Kasumi-1 (cell line): ENCODE measurements at regions not wholly inside any gene's neighbourhood (a gene's known extent, or its start where the extent isn't known, plus 50 kb on each side); places are given as distances from the start of the nearest gene placed in this dataset.
"Not testable (repeated sequence)": the region's sequence is repeated elsewhere in the genome, so short reads cannot be mapped to it uniquely, and the experiment has no call there.

ENCODE experiments used
- DNase-seq, 2 experiments: peaks; one replicate each; lab custom pipeline; 2025; lab: John Stamatoyannopoulos, UW

DNA sequence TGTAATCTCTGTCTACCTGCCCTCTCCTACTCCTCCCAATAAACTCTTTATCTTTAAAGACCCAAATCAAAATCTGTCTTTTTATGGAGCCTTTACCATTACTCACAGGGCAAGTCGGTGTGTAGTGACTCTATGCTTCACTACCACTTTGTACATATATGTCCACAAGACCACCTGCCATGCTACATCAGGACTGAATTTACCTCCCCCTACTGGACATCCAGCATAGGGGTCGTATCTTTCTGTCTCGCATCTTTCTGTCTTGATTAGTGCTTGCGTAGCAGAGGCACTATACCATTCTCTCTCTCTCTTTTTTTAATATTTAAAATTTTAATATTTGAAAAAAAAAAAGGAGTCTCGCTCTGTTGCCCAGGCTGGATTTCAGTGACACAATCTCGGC is 587.5 kb downstream of the SOX5 start:
- DNase-seq: no peak

DNA sequence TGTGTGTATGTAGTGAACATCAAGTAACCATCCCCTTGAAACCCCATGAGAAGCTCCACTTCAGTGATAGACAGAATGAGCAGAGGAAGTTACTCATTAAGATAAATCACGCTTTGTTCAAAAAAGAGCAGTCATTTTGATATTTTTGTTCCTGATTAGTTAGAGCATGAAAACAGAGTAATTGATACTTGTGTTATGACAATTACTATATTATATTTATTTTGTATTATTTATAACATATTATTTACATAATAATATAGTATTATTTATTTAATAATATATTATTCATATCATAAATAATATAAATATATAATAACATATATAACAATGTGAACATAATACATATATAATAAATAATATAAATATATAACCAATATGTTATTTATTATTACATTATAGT is 580.9 kb downstream of the SOX5 start:
- no peak for DNase-seq

DNA sequence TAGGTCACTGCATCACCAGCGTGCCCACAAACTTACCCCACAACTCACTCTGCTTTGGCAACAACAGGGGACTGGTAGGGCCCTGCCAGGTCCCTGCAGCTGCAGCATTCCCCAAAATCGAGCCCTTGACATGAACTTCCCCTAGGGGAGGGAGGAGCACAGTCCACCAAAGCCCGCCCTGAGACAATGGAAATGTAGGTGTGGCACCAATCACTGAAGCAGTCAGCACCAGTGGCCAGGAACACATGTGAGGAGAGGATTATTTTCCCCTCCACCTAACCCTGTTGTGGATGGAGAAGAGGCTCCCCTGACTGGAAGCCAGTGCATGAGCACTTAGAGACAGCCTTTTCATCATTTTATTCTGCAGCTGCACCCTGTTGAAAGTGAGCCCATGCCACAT is 573.8 kb downstream of the SOX5 start:
- DNase-seq: no peak

GRCh38 chr12:23376238-23376637 is 573.2 kb downstream of the SOX5 start:
- DNase-seq: no peak

DNA sequence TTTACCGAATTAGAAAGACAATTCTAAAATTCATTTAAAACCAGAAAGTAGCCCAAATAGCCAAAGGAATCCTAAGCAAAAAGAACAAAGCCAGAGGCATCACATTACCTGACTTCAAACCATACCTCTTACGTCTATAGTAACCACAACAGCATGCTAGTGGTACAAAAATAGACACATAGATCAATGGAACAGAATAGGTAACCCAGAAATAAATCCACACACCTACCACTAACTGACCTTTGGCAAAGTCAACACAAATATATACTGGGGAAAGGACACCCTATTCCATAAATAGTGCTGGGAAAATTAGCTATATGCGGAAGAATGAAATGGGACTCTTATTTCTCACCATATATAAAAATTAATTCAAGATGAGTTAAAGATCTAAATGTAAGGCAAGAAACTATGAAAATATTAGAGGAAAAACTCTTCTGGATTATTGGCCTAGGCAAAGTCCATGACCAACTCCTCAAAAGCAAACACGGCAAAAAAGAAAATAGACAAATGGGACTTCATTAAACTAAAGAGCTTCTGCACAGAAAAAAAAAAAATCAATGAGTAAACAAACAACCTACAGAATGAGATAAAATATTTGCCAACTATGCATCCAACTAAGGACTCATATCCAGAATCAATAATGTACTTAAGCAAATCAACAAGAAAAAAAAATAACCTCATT is 568.9 kb downstream of the SOX5 start:
- DNase-seq: no peak

- not testable (repeated sequence) for DNase-seq
Measured at GRCh38 chr12:23388898-23389297, 560.6 kb downstream of the SOX5 start.

- DNase-seq: not testable (repeated sequence)
Measured at GRCh38 chr12:23389315-23389714, 560.2 kb downstream of the SOX5 start.

- no peak for DNase-seq
Measured at GRCh38 chr12:23399402-23399933, 550.0 kb downstream of the SOX5 start.

DNA sequence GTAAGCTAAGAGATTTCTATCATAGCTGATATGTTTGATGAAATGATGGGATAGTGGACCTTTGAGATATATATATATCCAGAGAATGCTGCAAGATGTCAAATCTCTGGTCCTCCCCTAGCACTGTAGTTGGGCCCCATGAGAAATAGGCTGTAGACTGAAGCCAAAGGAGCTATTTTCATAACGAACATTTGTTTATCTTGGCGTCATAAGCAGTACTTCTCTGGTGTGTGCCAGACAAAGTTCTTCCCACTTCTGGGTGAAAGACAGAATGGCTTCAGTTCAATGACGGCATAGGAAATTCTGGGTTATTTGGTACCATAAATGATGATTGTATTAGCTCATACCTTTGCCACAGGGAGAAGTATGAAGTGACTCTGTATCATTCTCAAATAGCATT is 534.3 kb downstream of the SOX5 start:
- no peak for DNase-seq

- DNase-seq: no peak
Measured at GRCh38 chr12:23421556-23421955, 527.9 kb downstream of the SOX5 start.

- DNase-seq: no peak
Measured at GRCh38 chr12:23423097-23423687, 526.3 kb downstream of the SOX5 start.

DNA sequence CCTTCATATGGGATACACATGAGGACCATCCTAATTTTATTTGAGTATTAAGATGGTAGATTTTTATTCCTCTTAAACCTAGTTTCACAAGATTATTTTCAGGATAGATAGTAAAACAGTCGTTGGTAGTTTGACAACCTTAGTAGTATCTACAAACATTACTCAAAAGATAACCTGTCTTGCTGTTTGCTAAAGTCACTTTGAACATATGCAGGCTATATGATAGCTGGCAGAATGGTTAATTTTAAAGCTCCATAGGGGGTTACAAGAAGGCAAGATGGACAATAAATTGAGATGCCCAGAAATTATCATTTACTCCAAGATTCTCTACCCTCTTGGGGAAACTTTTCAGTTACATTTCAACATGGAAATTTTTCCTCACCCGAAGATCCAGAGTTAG is 525.7 kb downstream of the SOX5 start:
- no peak for DNase-seq

- no peak for DNase-seq
Measured at GRCh38 chr12:23424685-23425084, 524.8 kb downstream of the SOX5 start.

DNA sequence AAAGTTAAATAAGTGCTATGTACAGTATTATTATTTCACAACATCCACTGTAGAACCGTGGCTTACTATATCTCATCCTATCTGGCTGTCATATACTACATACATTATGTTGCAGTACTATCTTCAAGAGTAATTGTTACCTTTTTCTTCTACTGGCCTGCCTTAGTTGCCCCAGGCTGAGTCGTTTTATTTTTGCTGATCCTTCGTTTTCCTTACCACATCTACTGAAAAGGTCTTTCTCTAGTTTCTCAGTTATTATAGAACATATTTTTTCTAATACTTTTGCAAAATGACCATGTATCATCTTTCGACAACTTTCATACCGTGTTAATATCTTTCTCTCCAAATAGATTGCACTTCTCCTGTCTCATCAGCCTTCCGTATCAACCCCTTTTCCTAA is 523.1 kb downstream of the SOX5 start:
- DNase-seq: no peak

- DNase-seq: no peak
Measured at GRCh38 chr12:23428758-23429157, 520.7 kb downstream of the SOX5 start.

- no peak for DNase-seq
Measured at GRCh38 chr12:23431006-23431405, 518.5 kb downstream of the SOX5 start.

DNA sequence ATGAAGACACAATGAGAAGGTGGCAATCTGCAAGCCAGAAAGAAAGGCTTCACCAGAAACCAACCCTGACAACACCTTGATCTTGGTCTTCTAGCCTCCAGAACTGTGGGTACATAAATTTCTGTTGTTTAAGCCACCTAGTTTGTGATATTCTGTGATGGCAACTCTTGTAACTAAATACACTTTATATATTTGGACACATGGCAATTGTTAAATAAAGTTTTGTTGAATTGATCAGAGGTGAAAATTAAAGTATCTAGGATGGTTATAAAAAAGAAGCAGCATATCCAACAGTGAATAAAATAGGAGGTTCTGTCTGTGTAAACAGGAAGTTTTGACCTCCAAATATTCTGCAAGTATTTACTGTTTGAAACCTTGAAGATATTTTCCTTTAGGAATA is 516.3 kb downstream of the SOX5 start:
- no peak for DNase-seq

DNA sequence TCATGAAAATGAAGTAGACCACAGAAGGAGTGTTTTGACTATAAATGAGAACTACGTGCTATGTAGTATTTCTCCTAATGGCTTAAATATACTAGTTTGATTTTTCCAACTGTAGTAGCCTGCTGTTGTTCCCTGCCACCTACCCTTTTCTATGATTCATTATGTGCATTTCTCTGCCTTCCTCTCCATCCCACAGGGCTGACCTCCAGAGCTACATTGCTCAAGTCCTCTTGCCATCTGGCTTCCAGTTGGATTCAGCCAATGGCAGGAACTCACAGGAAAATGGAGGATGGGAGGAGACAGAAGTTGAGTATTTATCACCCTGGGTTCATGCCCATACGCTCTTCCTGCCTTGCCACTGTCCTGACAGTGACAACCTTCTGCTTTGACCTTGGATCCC is 515.3 kb downstream of the SOX5 start:
- no peak for DNase-seq

DNA sequence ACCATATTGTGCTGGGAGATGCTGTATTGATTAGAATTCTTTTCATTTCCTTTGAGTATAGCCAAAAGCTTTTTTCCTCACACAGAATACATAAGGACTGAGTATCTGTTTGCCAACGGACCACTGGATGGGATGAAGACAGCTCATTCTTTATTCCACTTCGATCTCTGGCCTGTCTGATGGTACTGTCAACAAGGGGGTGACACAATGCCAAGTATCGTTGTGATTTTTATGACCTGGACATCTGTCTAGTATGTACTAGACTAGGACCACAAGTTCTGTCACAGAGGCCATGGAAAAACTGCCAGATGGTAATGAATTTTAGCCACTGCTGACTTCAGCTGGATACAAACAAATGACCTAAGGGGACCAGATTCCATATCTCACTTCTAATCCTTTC is 502.7 kb downstream of the SOX5 start:
- no peak for DNase-seq

GRCh38 chr12:23450810-23451209 is 498.7 kb downstream of the SOX5 start:
- no peak for DNase-seq

DNA sequence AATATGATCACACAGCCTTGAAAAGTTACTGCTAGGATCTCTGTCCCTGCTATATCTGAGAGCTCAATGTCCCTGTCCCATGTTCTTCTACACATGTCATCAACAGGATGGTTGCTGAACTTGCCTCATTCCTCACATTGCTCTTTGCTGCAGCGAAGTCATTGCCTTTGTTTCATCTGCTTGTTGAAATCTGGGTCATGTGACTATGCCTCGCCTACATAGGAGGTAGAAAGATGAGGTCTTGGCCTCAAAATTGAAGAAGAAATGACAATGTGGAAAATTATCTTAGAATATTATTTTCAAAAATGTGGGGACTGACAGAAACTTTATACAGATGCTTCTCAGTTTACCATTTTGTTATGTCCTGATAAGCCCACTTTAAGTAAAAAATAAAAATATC is 494.2 kb downstream of the SOX5 start:
- no peak for DNase-seq

- no peak for DNase-seq
Measured at GRCh38 chr12:23458640-23459039, 490.8 kb downstream of the SOX5 start.

DNA sequence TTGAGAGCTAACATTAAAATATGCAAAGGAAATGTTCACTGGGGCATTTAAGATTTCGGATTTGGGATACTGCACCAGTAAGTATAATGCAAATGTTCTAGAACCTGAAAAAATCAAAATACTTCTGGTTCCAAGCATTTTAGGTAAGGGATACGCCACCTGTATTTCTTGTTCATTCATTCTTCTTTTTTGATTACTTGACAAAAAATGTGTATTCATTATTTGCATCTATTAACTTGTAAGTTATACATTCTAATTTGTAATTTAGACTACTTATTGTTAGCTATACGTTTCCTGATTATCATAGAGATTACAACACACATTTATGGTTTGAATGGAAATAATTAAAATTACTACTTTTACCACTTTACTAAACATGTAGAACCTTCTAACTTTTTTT is 486.9 kb downstream of the SOX5 start:
- DNase-seq: no peak

- DNase-seq: no peak
Measured at GRCh38 chr12:23463172-23463571, 486.3 kb downstream of the SOX5 start.
